ENCODE measurements at regions not wholly inside any gene's neighbourhood (a gene's known extent, or its start where the extent isn't known, plus 50 kb on each side); places are given as distances from the start of the nearest gene placed in this dataset.

DNA sequence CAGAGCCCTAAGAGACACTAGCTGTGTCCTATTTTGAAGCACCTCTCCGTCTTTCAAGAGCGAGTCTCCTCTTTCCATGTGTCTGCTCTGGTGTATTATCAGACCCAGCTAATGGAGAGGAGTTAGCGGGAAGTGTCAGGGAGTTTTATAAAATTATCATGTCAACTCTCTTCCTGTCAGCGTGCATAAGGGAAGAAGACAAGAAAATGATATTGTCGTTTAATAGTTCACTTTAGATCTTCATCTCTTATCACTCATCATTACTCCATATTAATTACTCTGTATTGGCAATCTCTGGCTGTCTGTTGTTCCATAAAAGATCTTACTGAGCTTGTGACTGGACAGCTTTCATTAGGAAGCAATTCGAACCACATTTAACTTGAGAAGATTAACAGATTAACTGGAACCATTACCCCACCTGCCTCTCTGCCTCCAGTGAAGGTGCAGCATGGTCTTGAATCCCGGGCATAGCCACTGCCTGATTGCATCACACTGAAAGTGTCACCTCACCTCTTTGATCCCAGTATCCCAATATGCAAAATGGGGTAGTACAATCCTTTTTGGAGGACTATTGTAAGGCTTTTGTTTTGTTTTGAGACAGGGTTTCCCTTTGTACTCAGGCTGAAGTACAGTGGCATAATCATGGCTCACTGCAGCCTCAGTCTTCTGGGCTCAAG, 121.1 kb downstream of the TMEM114 start:
- TF ChIP-seq, protein P1, sequence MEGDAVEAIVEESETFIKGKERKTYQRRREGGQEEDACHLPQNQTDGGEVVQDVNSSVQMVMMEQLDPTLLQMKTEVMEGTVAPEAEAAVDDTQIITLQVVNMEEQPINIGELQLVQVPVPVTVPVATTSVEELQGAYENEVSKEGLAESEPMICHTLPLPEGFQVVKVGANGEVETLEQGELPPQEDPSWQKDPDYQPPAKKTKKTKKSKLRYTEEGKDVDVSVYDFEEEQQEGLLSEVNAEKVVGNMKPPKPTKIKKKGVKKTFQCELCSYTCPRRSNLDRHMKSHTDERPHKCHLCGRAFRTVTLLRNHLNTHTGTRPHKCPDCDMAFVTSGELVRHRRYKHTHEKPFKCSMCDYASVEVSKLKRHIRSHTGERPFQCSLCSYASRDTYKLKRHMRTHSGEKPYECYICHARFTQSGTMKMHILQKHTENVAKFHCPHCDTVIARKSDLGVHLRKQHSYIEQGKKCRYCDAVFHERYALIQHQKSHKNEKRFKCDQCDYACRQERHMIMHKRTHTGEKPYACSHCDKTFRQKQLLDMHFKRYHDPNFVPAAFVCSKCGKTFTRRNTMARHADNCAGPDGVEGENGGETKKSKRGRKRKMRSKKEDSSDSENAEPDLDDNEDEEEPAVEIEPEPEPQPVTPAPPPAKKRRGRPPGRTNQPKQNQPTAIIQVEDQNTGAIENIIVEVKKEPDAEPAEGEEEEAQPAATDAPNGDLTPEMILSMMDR (IDR thresholded peaks at IDR 0.05), result no peak
- H3K27ac ChIP-seq, result no peak overlapping the region
- no peak for DNase-seq (ENCODE audit: low spot score in 2 of 2)
- no peaks in the 10 kb centered on the region for H3K36me3 ChIP-seq
- intact Hi-C loops (cut with DNase I), result no loop called here
- no peak overlapping the region for H3K4me3 ChIP-seq
- no peaks in the 10 kb centered on the region for H3K27me3 ChIP-seq
- no peaks in the 10 kb centered on the region for H3K4me1 ChIP-seq
- no peaks in the 10 kb centered on the region for H3K9me3 ChIP-seq

DNA sequence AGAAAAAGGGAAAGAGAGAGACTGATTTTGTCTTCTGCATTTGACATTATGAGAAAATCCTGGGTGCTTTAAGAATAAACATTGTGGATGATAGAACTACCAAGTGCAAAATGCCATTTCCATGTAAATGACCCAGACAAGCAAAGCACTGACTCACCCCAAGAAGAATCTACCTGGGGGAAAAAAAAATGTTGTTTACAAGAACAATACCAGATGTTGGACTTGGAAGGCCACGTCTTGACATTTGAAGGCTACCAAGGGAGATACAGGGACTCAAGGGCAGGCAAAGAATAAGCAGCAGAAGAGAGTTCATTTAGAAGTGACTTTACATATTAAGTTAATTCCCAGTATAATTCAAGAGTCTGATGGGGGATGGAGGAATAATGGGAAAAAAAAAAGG, 125.3 kb downstream of the TMEM114 start:
- no peak overlapping the region for H3K27ac ChIP-seq
- no peaks in the 10 kb centered on the region for H3K27me3 ChIP-seq
- intact Hi-C loops (cut with DNase I), result no loop called here
- no peaks in the 10 kb centered on the region for H3K9me3 ChIP-seq
- H3K4me3 ChIP-seq, result no peak overlapping the region
- H3K36me3 ChIP-seq, result no peaks in the 10 kb centered on the region
- TF ChIP-seq, protein P1 (IDR thresholded peaks at IDR 0.05), result no peak
- H3K4me1 ChIP-seq, result no peaks in the 10 kb centered on the region
- DNase-seq (ENCODE audit: low spot score in 2 of 2), result no peak

DNA sequence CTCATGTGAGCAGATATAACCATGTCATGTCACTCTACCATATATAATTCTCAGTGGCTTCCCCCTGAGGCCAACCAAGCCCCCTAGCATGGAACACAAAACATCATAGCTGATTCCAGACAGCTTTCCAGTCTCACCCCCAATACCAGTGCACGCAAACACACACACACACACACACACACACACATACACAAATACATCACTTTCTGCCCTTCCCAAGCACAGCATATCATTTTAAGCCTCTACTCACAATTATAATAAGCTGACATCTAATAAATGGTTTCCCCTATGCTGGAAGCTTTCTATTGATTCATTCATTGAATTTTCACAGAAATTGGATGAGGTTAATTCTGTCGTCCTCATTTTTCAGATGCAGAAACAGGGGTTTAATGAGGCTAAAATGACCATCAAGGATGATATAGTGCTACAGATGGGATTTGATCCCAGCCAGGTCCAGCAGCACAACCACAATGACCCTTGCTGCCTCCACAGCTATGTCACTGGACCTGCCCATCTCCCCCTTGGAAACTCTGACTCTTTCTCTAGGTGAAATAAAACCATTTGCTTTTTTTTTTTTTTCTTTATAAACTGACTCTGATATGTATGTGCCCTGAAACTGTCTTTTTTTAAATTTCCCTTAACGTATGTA, 131.1 kb downstream of the TMEM114 start:
- peaks cover 0 to 6% of the 10 kb centered on the region in 2 donors for H3K9me3 ChIP-seq
- no peaks in the 10 kb centered on the region for H3K36me3 ChIP-seq
- TF ChIP-seq, protein P1 (IDR thresholded peaks at IDR 0.05), result no peak
- intact Hi-C loops (cut with DNase I), result no loop called here
- no peak overlapping the region for H3K27ac ChIP-seq
- no peak for DNase-seq (ENCODE audit: low spot score in 2 of 2)
- H3K4me3 ChIP-seq, result no peak overlapping the region
- no peaks in the 10 kb centered on the region for H3K4me1 ChIP-seq
- H3K27me3 ChIP-seq, result no peaks in the 10 kb centered on the region

DNA sequence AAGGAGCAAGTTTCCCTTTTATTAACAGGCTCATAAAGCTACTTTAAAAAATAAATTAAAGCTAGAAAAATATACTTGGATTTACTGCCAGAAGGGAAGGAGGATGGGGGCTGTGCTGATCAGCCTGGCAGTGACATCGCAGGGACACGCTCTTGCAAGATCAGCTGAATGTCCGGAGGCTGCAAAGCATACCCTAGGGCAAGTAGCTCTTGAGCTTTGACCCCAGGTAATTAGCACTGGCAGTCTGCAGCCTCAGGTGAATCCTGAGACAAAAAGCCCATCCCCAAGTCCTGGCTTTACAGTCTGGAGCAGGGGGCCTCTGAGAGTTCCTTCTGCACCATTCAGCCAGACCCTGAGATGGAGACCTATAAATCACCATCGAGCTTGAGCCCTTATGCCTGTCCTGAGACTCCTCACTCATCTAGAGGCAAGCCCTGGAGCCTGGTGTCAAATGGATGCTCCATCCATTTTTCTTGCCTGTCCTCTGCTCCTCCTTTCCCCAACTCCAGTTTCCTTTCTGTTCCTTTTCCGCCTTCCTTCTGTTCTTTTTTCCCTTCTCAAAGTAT, 131.7 kb downstream of the TMEM114 start:
- TF ChIP-seq, protein P1 (IDR thresholded peaks at IDR 0.05), result no peak
- no peak for DNase-seq (ENCODE audit: low spot score in 2 of 2)
- intact Hi-C loops (cut with DNase I), result no loop called here
- Histone ChIP-seq H3K27ac (no peak overlapping the region), H3K4me1 (no peaks in the 10 kb centered on the region), H3K4me3 (no peak overlapping the region), H3K9me3 (peaks cover 0 to 6% of the 10 kb centered on the region in 2 donors), H3K27me3 (no peaks in the 10 kb centered on the region), H3K36me3 (no peaks in the 10 kb centered on the region)

DNA sequence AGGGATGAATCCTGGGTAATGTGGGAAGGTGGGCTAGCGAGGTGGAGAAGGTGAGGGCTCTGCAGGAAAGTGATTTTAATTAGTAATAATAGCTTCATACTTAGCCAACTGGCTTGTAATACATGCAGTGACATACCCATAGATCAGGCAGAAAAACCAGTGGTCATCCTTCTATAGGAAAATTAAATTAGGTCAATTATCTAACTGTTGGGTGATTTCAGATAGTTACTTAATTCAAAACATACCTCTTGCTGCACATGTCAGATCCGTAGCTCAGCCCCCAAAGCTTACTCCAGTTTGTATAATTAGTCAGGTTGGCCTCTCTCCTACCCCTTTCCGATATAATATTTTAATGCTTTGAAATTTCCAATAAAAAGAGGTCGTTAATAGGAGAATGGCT, 137.0 kb downstream of the TMEM114 start:
- no peaks in the 10 kb centered on the region for H3K27me3 ChIP-seq
- H3K9me3 ChIP-seq, result peaks cover 0 to 6% of the 10 kb centered on the region in 2 donors
- no peaks in the 10 kb centered on the region for H3K36me3 ChIP-seq
- no peak overlapping the region for H3K4me3 ChIP-seq
- TF ChIP-seq, protein P1 (IDR thresholded peaks at IDR 0.05), result no peak
- H3K27ac ChIP-seq, result no peak overlapping the region
- no peaks in the 10 kb centered on the region for H3K4me1 ChIP-seq
- DNase-seq (ENCODE audit: low spot score in 2 of 2), result no peak
- intact Hi-C loops (cut with DNase I), result no loop called here
